ENCODE measurements at regions not wholly inside any gene's neighbourhood (a gene's known extent, or its start where the extent isn't known, plus 50 kb on each side); places are given as distances from the start of the nearest gene placed in this dataset.

DNA sequence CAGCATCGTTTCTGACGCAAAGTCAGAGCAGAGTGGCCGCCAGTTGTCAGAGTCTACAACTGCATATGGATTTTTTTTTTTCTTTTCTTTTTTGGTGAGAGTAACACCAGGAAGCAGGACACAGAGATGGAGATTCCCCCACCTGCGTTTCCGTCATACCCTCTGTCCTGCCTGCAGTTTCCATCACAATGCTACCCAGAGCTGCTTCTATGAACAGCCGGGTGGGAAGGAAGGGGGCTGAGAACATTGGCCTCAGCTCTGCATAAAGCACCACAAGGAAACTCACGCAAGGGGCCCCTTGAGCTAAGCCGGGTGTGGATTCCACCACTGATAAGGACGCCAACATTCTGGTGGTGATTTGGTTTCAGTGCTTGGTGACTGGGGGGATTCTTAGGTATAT, 183.5 kb upstream of the AFDN start:
- no peak overlapping the region for H3K27ac ChIP-seq (ENCODE audit: low read depth, low read length, poor library complexity, severe bottlenecking)
- H3K4me2 ChIP-seq (ENCODE audit: low read length): no peak overlapping the region
- H3K4me1 ChIP-seq (ENCODE audit: insufficient read depth, low read length, severe bottlenecking): no peaks in the 10 kb centered on the region
- no peak for TF ChIP-seq EZH2 (IDR thresholded peaks at IDR 0.05; ENCODE audit: borderline replicate concordance, low read length)
- no peak for TF ChIP-seq CTCF (IDR thresholded peaks at IDR 0.05; ENCODE audit: low read length)
- H3K27me3 ChIP-seq (ENCODE audit: insufficient read depth, low read length): no peaks in the 10 kb centered on the region
- H3K9me2 ChIP-seq (ENCODE audit: low read depth, low read length): no peaks in the 10 kb centered on the region
- no peaks in the 10 kb centered on the region for H3K9me3 ChIP-seq (ENCODE audit: low read length)
- no peak overlapping the region for H2AFZ ChIP-seq (ENCODE audit: low read length)
- no peak overlapping the region for H3K4me3 ChIP-seq (ENCODE audit: low read depth, low read length, poor library complexity, severe bottlenecking)
- no peaks in the 10 kb centered on the region for H3K79me2 ChIP-seq (ENCODE audit: insufficient read depth, low read length)
- no peaks in the 10 kb centered on the region for H4K20me1 ChIP-seq (ENCODE audit: insufficient read depth, low read length)
- H3F3A ChIP-seq (ENCODE audit: insufficient read depth, low read length): no peaks in the 10 kb centered on the region
- H3K9ac ChIP-seq (ENCODE audit: low read length): no peak overlapping the region
- H3K36me3 ChIP-seq (ENCODE audit: insufficient read depth, low read length): no peaks in the 10 kb centered on the region

DNA sequence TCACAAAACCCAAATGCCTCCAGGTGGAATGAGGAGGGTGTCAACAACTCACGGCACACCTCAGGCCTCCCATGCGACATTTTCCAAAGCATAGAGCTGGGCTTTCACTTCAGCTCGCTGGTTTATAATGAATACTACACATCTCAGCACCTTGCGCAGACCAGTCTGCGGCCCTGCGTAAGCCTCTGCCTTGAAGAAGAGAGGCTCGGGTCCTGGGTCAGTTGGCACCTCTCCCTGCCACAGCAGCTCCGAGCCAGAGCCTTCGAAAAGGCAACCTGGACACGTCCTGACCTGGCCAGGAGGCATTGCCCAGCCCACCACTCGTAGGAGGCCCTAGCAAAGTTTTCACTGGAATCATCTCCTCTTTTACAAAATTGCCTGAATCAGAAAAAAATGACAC, 183.0 kb upstream of the AFDN start:
- H3K4me1 ChIP-seq (ENCODE audit: insufficient read depth, low read length, severe bottlenecking): no peaks in the 10 kb centered on the region
- no peak overlapping the region for H3K27ac ChIP-seq (ENCODE audit: low read depth, low read length, poor library complexity, severe bottlenecking)
- H3K79me2 ChIP-seq (ENCODE audit: insufficient read depth, low read length): no peaks in the 10 kb centered on the region
- H3K9me3 ChIP-seq (ENCODE audit: low read length): no peaks in the 10 kb centered on the region
- no peak overlapping the region for H2AFZ ChIP-seq (ENCODE audit: low read length)
- H3K4me3 ChIP-seq (ENCODE audit: low read depth, low read length, poor library complexity, severe bottlenecking): no peak overlapping the region
- H4K20me1 ChIP-seq (ENCODE audit: insufficient read depth, low read length): no peaks in the 10 kb centered on the region
- no peak overlapping the region for H3K9ac ChIP-seq (ENCODE audit: low read length)
- H3K36me3 ChIP-seq (ENCODE audit: insufficient read depth, low read length): no peaks in the 10 kb centered on the region
- H3K27me3 ChIP-seq (ENCODE audit: insufficient read depth, low read length): no peaks in the 10 kb centered on the region
- no peak overlapping the region for H3K4me2 ChIP-seq (ENCODE audit: low read length)
- no peaks in the 10 kb centered on the region for H3K9me2 ChIP-seq (ENCODE audit: low read depth, low read length)
- no peaks in the 10 kb centered on the region for H3F3A ChIP-seq (ENCODE audit: insufficient read depth, low read length)
- TF ChIP-seq CTCF (IDR thresholded peaks at IDR 0.05; ENCODE audit: low read length) (no peak), EZH2 (IDR thresholded peaks at IDR 0.05; ENCODE audit: borderline replicate concordance, low read length) (no peak)

GRCh38 chr6:167644412-167645132, 182.1 kb upstream of the AFDN start:
- Histone ChIP-seq H3F3A (ENCODE audit: insufficient read depth, low read length) (no peaks in the 10 kb centered on the region), H3K27me3 (ENCODE audit: insufficient read depth, low read length) (no peaks in the 10 kb centered on the region), H3K4me2 (ENCODE audit: low read length) (no peak overlapping the region), H3K27ac (ENCODE audit: low read depth, low read length, poor library complexity, severe bottlenecking) (no peak overlapping the region), H4K20me1 (ENCODE audit: insufficient read depth, low read length) (no peaks in the 10 kb centered on the region), H3K79me2 (ENCODE audit: insufficient read depth, low read length) (no peaks in the 10 kb centered on the region), H3K9ac (ENCODE audit: low read length) (no peak overlapping the region), H3K36me3 (ENCODE audit: insufficient read depth, low read length) (no peaks in the 10 kb centered on the region), H2AFZ (ENCODE audit: low read length) (no peak overlapping the region), H3K4me3 (ENCODE audit: low read depth, low read length, poor library complexity, severe bottlenecking) (no peak overlapping the region), H3K9me2 (ENCODE audit: low read depth, low read length) (no peaks in the 10 kb centered on the region), H3K4me1 (ENCODE audit: insufficient read depth, low read length, severe bottlenecking) (no peaks in the 10 kb centered on the region), H3K9me3 (ENCODE audit: low read length) (no peaks in the 10 kb centered on the region)
- TF ChIP-seq EZH2 (IDR thresholded peaks at IDR 0.05; ENCODE audit: borderline replicate concordance, low read length) (no peak), CTCF (IDR thresholded peaks at IDR 0.05; ENCODE audit: low read length) (no peak)

Data from OCI-LY1 (cell line).